ENCODE measurements at regions not wholly inside any gene's neighbourhood (a gene's known extent, or its start where the extent isn't known, plus 50 kb on each side); places are given as distances from the start of the nearest gene placed in this dataset.

DNA sequence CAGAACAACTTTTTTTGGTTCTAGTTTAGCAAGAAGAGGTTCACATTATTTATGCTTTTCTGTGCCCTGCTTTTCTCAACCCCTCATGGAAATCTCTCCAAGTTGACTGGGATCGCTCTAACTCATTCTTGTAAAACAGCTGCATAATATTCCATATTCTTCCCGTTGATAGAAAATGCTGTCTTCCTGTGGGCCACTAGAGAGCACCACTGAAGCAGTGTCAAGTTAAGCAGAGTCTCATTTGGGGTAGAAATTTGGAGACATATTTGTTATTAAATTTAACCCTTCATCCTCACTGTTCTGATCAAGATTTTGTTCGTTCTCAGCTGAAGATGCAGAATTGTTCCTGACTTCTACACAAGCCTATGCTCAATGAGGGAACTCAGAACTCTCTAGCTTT is 140.1 kb downstream of the CEMIP2 start:
- H3K9me3 ChIP-seq (ENCODE audit: control insufficient read depth, low read length), result no peaks in the 10 kb centered on the region
- DNase-seq, result no peak
- H3K4me1 Mint-ChIP-seq, result no peaks in the 10 kb centered on the region
- H3K4me1 ChIP-seq (ENCODE audit: control insufficient read depth, insufficient read depth, low read length), result no peaks in the 10 kb centered on the region
- H3K36me3 ChIP-seq (ENCODE audit: control insufficient read depth, insufficient read depth, low read length), result no peaks in the 10 kb centered on the region
- no peaks in the 10 kb centered on the region for H3K36me3 Mint-ChIP-seq (ENCODE audit: low read depth)
- 94% methylated on average over 3 of the region's 3 CpGs for WGBS, 2 experiments (ENCODE audit: insufficient coverage in 1 of 2, insufficient read length in 1 of 2)
- TF ChIP-seq, protein P1, sequence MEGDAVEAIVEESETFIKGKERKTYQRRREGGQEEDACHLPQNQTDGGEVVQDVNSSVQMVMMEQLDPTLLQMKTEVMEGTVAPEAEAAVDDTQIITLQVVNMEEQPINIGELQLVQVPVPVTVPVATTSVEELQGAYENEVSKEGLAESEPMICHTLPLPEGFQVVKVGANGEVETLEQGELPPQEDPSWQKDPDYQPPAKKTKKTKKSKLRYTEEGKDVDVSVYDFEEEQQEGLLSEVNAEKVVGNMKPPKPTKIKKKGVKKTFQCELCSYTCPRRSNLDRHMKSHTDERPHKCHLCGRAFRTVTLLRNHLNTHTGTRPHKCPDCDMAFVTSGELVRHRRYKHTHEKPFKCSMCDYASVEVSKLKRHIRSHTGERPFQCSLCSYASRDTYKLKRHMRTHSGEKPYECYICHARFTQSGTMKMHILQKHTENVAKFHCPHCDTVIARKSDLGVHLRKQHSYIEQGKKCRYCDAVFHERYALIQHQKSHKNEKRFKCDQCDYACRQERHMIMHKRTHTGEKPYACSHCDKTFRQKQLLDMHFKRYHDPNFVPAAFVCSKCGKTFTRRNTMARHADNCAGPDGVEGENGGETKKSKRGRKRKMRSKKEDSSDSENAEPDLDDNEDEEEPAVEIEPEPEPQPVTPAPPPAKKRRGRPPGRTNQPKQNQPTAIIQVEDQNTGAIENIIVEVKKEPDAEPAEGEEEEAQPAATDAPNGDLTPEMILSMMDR (conservative IDR thresholded peaks at IDR 0.05), result peak; percentile 56
- H3K9me3 Mint-ChIP-seq, result no peaks in the 10 kb centered on the region
- no peak overlapping the region for H3K27ac ChIP-seq (ENCODE audit: low read depth, low read length)
- no peak overlapping the region for H3K27ac Mint-ChIP-seq
- H3K4me3 Mint-ChIP-seq, result no peak overlapping the region
- no peak overlapping the region for H3K9ac ChIP-seq (ENCODE audit: extremely low read depth, low read length, poor library complexity, severe bottlenecking)
- H3K27me3 ChIP-seq (ENCODE audit: control insufficient read depth, insufficient read depth, low read length, poor library complexity, severe bottlenecking), result no peaks in the 10 kb centered on the region
- H3K27me3 Mint-ChIP-seq (ENCODE audit: insufficient read depth), result no peaks in the 10 kb centered on the region
- no peak overlapping the region for H3K4me3 ChIP-seq (ENCODE audit: low read length)

DNA sequence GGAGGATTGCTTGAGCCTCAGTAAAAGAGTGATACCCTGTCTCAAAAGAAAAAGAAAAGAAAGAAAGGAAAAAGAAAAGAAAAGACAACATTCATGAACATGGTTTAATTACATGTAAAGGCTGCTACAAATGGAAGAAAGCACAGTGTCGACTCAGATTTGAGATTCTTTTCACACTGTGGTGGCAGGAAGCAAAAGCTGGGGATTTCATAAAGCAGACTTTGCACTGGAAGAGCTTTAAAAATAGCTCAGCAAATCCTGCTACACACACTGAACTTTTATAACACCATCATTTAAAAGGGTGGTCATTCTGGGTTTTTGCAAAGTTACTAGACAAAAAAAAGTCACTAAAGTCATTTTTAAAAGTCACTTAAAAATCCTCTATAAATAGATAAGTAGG is 140.8 kb downstream of the CEMIP2 start:
- Histone ChIP-seq H3K9ac (ENCODE audit: extremely low read depth, low read length, poor library complexity, severe bottlenecking) (no peak overlapping the region), H3K4me1 (ENCODE audit: control insufficient read depth, insufficient read depth, low read length) (no peaks in the 10 kb centered on the region), H3K27ac (ENCODE audit: low read depth, low read length) (no peak overlapping the region), H3K36me3 (ENCODE audit: control insufficient read depth, insufficient read depth, low read length) (no peaks in the 10 kb centered on the region), H3K27me3 (ENCODE audit: control insufficient read depth, insufficient read depth, low read length, poor library complexity, severe bottlenecking) (no peaks in the 10 kb centered on the region), H3K4me3 (ENCODE audit: low read length) (no peak overlapping the region), H3K9me3 (ENCODE audit: control insufficient read depth, low read length) (no peaks in the 10 kb centered on the region)
- Mint-ChIP-seq H3K9me3 (no peaks in the 10 kb centered on the region), H3K4me1 (no peaks in the 10 kb centered on the region), H3K4me3 (no peak overlapping the region), H3K27ac (no peak overlapping the region), H3K36me3 (ENCODE audit: low read depth) (no peaks in the 10 kb centered on the region), H3K27me3 (ENCODE audit: insufficient read depth) (no peaks in the 10 kb centered on the region)
- no peak for DNase-seq
- 91 to 100% methylated on average over 1 of the region's 1 CpG for WGBS, 2 experiments (ENCODE audit: insufficient coverage in 1 of 2, insufficient read length in 1 of 2)
- TF ChIP-seq, protein P1 (conservative IDR thresholded peaks at IDR 0.05), result no peak

DNA sequence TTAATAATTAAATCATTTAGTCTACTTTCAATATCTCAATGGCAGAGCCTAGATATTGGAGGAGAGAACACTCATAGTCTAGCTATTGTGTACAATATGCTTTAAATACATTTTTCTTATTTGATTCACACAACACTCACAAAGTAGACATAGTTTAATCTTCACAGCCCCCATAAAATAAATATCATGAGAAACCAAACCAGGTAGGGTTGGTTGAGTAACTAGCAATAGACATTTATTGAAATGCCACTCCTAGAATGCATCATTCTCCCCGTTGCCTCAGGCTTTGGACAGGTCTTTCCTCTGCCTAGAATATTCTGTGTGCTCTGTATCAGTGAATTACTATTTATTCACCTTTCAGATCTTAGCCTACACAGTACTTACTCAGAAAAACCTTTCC is 141.9 kb downstream of the CEMIP2 start:
- no peak for DNase-seq
- H3K4me3 ChIP-seq (ENCODE audit: low read length), result no peak overlapping the region
- Mint-ChIP-seq H3K9me3 (no peaks in the 10 kb centered on the region), H3K27me3 (ENCODE audit: insufficient read depth) (no peaks in the 10 kb centered on the region), H3K4me1 (no peaks in the 10 kb centered on the region), H3K4me3 (no peak overlapping the region), H3K27ac (no peak overlapping the region), H3K36me3 (ENCODE audit: low read depth) (no peaks in the 10 kb centered on the region)
- H3K36me3 ChIP-seq (ENCODE audit: control insufficient read depth, insufficient read depth, low read length), result no peaks in the 10 kb centered on the region
- no peaks in the 10 kb centered on the region for H3K4me1 ChIP-seq (ENCODE audit: control insufficient read depth, insufficient read depth, low read length)
- TF ChIP-seq, protein P1 (conservative IDR thresholded peaks at IDR 0.05), result no peak
- H3K27ac ChIP-seq (ENCODE audit: low read depth, low read length), result no peak overlapping the region
- H3K9me3 ChIP-seq (ENCODE audit: control insufficient read depth, low read length), result no peaks in the 10 kb centered on the region
- 97% methylated on average over 1 of the region's 1 CpG; no CpG with 5 or more reads in 1 of the 2 experiments for WGBS, 2 experiments (ENCODE audit: insufficient coverage in 1 of 2, insufficient read length in 1 of 2)
- H3K27me3 ChIP-seq (ENCODE audit: control insufficient read depth, insufficient read depth, low read length, poor library complexity, severe bottlenecking), result no peaks in the 10 kb centered on the region
- H3K9ac ChIP-seq (ENCODE audit: extremely low read depth, low read length, poor library complexity, severe bottlenecking), result no peak overlapping the region

All from endodermal cell (in vitro differentiated cells).